ENCODE measurements at regions not wholly inside any gene's neighbourhood (a gene's known extent, or its start where the extent isn't known, plus 50 kb on each side); places are given as distances from the start of the nearest gene placed in this dataset. TPM values are rescaled to one million over a fixed set of nuclear protein-coding genes. Genes with fewer than 3 reads are reported as not detected.

- no peak for DNase-seq
Measured at GRCh38 chr12:86376052-86376451, 119.9 kb upstream of the MGAT4C start.

GRCh38 chr12:86373813-86374212, 117.6 kb upstream of the MGAT4C start:
- DNase-seq: no peak

DNA sequence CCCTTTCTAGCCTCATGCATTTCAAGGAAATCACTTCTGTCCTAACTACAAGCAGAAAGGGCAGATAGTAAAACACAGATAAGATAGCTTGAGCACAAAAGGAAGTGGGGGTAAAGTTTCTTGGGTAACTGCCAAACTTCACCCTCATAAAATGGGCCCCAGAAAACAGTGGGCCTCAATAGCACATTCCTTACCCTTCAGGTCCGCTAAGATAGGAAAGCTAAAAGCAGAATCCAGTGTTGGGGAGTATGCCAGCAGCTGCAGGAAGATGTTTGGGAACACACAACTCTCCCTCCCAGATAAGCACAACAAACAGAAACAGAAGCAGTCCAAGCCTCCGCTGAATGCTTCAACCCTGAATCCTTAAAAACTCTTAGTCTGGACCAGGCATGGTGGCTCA, 110.9 kb upstream of the MGAT4C start:
- no peak for DNase-seq

GRCh38 chr12:86349196-86349595, 93.0 kb upstream of the MGAT4C start:
- DNase-seq: no peak

GRCh38 chr12:86333955-86334522, 77.8 kb upstream of the MGAT4C start:
- no peak for DNase-seq

DNA sequence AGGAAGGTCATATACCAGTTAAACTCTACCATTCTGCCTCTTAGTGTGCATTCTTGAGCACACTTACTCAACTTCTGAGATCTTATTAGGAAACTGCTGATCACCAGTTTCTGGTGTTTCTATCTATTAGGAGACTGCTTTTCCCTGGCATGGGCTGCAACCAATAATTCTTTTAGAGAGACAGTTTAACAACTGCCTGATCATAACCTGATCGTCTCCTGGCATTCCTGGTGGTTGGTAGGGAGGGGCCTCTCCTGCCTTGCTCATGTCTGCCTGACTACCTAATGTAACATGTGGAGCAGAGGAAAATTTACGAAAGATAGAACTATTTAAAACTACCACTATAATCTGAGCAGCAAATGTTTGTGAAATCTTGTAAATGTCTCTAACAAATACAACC, 75.3 kb upstream of the MGAT4C start:
- no peak for DNase-seq

DNA sequence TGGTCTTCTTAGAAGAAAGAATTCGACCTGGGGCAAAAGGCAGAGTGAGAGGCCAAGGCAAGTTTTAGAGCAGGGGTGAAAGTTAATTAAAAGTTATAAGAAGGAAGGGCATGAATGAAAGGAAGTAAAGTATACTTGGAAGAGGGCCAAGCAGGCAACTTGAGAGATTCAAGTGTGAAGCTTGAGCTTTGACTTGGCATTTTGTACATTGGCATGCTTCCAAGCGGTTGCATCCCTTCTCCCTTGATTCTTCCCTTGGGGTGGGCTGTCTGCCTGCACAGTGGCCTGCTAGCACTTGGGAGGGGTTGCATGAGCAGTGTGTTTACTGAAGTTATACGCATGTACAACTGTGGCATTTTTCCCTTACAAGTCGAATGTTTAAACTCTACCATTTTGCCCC, 74.8 kb upstream of the MGAT4C start:
- DNase-seq: no peak

DNA sequence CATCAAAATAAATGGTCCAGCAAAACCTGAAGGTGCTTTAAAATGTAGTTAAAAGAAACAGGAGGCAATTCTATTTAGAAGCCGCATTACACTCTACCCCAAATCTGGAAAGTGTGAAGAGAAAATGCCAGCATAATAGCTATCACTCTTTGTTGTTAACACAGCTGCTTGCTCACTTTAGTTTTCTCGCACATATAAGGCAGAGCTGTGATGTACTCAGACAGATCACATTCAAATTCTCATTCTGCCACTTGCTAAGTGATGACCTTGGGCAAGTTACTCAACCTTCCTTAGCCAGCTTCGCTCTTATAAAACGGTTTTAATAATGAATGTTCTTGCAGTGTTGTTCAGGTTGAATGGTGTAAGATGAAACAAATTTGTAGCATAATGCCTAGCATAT, 56.0 kb upstream of the MGAT4C start:
- no peak for DNase-seq

Small RNAs in the stretch of these regions (small RNA-seq; reads per million reads assigned to genes)
- gene AC079598.2 (not detected), gene AC079598.3 (not detected), gene AC079598.4 (not detected), gene CYCSP30 (not detected)
